ENCODE measurements at regions not wholly inside any gene's neighbourhood (a gene's known extent, or its start where the extent isn't known, plus 50 kb on each side); places are given as distances from the start of the nearest gene placed in this dataset.
"Not testable (repeated sequence)": the region's sequence is repeated elsewhere in the genome, so short reads cannot be mapped to it uniquely, and the experiment has no call there.

DNA sequence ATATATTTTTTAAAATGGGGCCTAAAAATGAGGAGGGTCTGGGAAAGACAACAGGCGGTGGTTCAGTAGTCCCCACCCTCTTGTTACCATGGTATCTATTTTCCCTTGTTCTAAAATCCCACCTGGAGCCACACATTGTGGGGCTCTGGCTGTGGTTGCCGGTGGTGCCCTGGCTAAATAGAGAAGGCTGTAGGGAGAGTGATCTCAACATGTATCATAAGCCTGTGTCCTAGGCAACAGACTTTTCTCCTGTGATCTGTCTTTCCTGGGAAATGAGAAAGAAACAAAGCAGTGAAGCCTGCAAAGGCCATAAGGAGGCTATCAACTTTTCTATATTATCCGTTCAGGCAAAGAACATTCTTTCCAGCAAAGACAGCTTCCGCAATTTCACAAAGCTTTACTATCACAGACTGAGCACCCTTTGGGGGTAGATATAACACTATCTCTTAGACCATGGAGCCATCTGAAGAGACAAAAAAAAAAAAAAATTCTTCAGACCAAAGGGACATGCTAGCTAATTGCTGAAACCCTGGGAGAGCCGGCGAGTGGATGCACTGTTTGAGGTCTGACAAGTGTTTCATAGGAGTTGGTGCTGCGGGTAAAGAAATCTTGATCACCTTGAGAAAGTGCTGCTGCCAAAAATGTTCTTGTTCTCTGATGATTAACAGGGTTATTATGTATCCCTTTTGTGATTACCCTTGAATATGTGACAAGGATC is 879.2 kb upstream of the DDX18 start:
- DNase-seq, result no peak

DNA sequence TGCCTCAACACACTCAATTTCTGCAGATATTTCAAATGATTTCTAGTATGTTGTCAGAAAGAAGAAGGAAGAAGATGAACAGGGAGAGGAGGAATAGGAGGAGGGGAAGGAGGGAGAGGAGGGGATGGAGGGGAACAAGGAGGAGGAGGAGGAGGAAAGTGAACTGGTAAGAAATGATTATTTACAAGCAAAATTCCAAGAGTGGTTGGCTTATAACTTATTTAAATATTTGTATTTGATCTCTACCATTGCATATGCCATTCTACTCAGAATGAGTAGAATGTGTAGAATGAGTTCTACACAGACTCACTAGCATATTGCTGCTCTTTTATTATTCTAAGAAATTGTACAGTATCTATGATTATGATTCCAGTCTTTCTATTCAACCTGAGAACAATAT is 866.2 kb upstream of the DDX18 start:
- no peak for DNase-seq

DNA sequence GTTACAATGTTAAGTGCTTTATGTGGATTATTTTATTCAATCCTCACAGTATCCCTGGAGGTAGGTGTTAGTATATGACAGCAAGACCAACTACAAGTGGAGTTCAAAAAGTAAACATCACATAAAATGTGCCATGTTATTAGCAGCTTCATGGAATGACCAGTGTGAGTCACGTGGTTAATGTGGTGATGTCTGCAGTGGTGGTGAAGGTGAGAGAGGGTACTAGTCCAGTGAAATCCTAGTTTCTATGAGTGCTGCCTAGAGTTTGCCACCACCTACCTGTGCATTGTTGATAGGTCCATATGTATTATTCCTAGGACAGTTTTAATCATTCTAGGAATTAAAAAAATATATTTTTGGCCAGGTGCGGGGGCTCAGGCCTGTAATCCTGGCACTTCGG is 865.2 kb upstream of the DDX18 start:
- no peak for DNase-seq

DNA sequence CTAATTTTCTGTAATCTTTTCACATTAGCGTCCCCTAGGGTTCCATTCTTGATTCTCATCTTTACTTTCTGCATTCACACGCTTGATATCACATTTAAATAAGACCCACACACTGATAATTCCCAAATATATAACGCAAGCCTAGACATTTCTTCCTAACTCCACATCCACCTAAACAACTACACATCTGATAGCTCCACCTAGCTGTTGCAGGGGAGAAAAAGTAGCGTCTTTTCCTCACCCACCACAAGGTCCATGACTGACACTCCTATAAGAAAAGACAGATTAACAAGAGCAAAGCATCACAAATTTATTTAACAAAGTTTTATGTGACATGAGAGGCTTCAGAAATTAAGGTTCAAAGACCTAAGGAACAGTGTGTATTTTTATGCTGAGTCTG is 862.2 kb upstream of the DDX18 start:
- DNase-seq, result peak; percentile 40

GRCh38 chr2:116955646-116956045 is 858.8 kb upstream of the DDX18 start:
- no peak for DNase-seq

GRCh38 chr2:116975608-116976007 is 838.9 kb upstream of the DDX18 start:
- DNase-seq, result no peak

- DNase-seq, result no peak
These were observed 834.4 kb upstream of the DDX18 start for GRCh38 chr2:116979916-116980764.

GRCh38 chr2:116987447-116987846 is 827.0 kb upstream of the DDX18 start:
- no peak for DNase-seq

GRCh38 chr2:116988303-116988702 is 826.2 kb upstream of the DDX18 start:
- no peak for DNase-seq

GRCh38 chr2:117019357-117019756 is 795.1 kb upstream of the DDX18 start:
- DNase-seq, result no peak

DNA sequence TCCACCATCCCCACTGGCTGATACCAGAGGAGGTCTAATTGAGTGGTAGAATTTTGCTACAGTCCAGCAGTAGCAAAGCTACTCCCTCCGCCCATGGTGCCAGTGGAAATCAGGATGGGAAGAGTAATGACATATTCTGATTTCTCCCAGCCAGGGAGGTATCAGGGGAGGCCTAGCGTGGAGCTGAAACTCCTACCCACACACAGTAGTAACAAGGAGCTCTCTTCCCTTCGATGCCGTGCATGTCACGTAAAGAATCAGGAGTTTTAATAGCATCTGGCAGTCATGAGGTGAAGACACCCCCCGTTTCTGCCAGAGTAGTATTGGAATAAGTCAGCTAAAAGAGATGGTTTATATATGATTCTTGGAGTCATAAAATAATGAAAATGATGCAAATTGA is 786.8 kb upstream of the DDX18 start:
- DNase-seq, result no peak

- not testable (repeated sequence) for DNase-seq
These were observed 785.8 kb upstream of the DDX18 start for GRCh38 chr2:117028708-117029107.

- no peak for DNase-seq
These were observed 758.8 kb upstream of the DDX18 start for GRCh38 chr2:117055499-117056375.

DNA sequence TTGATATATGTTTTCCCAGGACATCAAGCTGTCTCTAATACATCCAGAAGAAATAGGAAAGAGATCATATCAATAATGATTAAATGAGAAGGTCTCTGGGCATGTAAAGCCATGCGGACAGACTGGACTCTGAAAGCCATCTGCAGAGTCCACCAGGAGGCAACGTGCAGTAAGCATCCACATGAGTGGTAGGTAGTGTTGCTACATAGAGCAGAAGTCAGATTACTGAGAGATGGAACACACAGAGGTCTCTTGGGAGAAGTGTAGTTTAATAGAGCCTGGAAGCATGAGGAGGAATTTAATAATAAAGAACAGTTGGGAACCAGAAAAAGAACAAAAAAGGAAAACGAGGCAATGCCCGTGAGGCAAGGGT is 758.1 kb upstream of the DDX18 start:
- no peak for DNase-seq

DNA sequence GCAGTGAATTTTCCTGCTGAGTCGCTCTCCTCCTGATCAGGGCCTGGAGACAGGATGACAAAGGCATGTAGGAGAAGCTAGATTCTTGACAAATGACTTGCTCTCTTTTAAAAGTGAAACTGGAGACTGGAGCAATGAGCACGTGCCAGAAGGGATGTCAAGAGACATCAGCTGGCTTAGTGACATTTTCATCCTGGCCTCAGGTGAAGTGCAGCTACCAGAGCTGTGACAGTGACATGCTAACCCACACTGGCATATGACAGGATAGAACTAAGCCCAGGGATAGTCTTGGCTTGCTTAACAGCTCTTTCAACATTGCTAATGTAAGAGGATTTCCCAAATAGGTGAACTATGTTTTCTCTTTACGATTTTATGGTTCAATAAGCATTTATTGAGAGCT is 757.5 kb upstream of the DDX18 start:
- DNase-seq, result no peak

- DNase-seq, result no peak
These were observed 756.1 kb upstream of the DDX18 start for GRCh38 chr2:117058366-117058765.

DNA sequence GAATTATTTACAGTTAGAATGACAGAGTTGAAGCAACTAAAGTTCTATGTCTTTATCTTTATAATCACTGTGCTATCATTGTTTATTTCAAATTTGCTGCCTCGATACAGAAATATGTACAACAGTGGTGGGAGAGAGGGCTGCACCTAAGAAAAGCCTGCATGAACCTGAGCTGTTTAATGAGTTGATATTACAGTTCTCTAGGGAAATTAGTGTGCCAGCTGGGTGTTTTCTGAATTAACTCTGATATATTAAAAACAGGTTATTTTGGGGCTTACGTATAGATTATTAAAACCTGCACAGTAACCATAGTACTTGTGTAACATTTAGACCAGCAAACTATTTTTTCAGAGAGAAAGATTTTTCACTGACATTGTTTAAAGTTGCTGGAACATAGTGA is 750.5 kb upstream of the DDX18 start:
- DNase-seq, result no peak

DNA sequence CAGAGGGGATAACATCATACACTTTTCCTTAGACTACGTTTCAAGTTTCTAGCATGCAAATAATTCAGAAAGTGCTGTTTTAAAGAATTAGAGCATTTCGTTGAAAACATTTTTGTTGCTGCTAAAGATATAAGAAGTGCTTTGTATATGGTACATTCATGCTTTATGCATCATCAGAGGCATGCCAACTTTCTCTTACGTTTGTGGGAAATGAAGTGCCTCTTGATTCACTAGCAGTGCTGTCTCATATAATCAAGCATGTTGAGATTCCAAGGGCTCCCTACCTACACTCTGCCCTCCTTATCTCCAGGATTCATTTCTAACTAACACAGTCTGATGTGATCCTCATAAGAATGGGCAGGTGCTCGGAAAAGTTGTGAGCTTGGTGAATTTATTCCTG is 748.6 kb upstream of the DDX18 start:
- no peak for DNase-seq

- no peak for DNase-seq
These were observed 746.6 kb upstream of the DDX18 start for GRCh38 chr2:117067900-117068299.

DNA sequence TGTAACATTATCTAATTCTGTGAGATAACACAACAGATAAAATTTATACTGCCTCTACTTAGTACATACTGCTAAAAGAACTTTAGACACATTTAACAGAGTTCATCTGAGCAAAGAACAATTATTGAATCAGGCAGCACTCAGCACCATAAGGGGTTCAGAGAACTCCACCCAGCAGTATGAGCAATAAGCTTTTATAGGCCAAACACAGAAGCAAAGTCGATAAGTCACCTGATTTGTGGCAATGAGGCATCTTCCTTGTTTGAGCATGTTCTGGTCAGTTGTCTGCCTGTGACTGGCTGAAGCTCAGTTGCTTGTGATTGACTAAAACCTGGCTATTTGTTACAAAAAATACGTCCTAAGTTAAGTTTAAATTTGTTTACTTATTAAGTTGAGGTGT is 746.1 kb upstream of the DDX18 start:
- DNase-seq, result no peak

DNA sequence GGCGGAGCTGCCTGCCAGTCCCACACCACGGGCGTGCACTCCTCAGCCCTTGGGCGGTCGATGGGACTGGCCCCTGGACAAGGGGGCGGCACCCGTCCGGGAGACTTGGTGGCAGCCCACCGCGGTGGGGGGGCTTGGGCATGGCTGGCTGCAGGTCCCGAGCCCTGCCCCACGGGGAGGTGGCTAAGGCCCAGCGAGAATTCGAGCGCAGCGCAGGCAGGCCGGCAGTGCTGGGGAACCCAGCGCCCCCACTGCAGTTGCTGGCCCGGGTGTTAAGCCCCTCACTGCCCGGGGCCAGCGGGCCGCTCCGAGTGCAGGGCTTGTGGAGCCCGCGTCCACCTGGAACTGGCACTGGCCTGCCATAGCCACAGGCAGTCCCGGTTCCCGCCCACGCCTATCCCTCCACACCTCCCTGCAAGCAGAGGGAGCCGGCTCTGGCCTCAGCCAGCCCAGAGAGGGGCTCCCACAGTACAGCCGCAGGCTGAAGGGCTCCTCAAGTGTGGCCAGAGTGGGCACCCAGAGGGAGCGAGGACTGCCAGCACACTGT is 742.9 kb upstream of the DDX18 start:
- DNase-seq, result no peak

DNA sequence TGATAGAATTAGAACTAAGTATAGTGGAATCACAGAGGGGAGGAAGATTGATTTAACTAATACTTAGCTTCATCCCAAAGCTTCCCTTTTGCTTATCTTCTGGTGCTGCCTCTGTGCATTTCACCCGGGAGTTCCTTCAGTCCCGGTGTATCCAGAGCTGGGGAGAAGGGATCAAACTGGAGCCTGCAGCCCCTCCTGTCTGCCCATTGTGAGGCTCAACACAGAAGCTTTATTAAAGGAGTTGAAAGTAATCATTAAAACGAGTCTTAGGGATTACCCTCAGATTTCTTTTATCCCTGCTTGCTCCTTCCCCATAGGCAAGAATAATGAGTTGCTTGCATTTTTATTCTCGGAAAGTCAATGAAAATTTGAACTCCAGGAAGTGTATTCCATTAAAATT is 739.7 kb upstream of the DDX18 start:
- DNase-seq, result no peak

- no peak for DNase-seq
These were observed 729.2 kb upstream of the DDX18 start for GRCh38 chr2:117085256-117085655.
